ENCODE measurements at regions not wholly inside any gene's neighbourhood (a gene's known extent, or its start where the extent isn't known, plus 50 kb on each side); places are given as distances from the start of the nearest gene placed in this dataset.
"Not testable (repeated sequence)": the region's sequence is repeated elsewhere in the genome, so short reads cannot be mapped to it uniquely, and the experiment has no call there.

GRCh38 chr2:167715932-167716331 is 531.5 kb downstream of the STK39 start:
- intact Hi-C loops (cut with DNase I) = no loop called here
- DNase-seq (ENCODE audit: missing footprints) = no peak
- no peak for ATAC-seq

DNA sequence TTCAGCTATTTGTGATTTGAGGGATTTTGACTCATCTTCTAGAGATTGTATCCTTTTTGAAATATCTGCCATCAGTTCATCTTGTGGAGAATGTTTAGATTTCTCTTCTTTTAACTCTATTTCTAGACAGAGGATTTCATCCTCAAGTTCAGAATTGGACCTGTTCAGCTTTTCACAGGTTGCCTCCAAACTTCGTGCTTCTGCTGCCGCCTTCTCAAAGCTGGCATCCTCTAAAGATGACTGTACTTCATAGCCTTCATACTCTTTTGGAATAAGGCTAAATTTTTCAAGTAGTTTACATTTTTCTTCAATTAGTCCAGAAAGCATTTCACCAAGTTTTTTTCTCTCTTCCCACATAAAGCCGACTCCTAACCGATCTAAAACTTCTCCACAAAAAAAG is 531.9 kb downstream of the STK39 start:
- ATAC-seq; intact Hi-C loops (cut with DNase I); DNase-seq (ENCODE audit: missing footprints): not testable (repeated sequence)

- ATAC-seq (no peak), DNase-seq (ENCODE audit: missing footprints) (no peak)
- intact Hi-C loops (cut with DNase I) = no loop called here
Measured at GRCh38 chr2:167712275-167712674, 535.1 kb downstream of the STK39 start.

DNA sequence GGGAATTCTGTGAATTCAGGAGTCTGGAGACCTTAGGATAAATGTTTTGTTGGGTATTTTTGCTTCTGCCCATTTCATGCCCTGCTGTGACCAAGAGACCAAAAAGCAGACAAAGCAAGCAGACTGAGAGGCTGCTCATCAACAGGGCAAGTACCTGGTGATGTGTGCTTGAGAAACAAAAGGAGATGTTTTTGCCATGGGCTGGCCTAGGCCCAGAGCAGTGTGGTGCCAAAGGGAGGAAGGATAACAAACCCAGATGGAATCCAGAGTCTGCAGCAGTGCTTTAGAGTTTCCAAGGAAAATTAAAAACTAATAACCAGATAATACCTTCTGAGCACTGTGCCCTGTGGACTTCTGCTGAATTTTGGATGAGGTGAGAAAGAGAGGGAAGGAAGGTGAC is 538.4 kb downstream of the STK39 start:
- intact Hi-C loops (cut with DNase I) = no loop called here
- ATAC-seq (no peak), DNase-seq (ENCODE audit: missing footprints) (no peak)

GRCh38 chr2:167706800-167707199 is 540.6 kb downstream of the STK39 start:
- DNase-seq (ENCODE audit: missing footprints) = no peak
- intact Hi-C loops (cut with DNase I) = no loop called here
- no peak for ATAC-seq

GRCh38 chr2:167703441-167703840 is 544.0 kb downstream of the STK39 start:
- no peak for ATAC-seq
- intact Hi-C loops (cut with DNase I) = no loop called here
- no peak for DNase-seq (ENCODE audit: missing footprints)

DNA sequence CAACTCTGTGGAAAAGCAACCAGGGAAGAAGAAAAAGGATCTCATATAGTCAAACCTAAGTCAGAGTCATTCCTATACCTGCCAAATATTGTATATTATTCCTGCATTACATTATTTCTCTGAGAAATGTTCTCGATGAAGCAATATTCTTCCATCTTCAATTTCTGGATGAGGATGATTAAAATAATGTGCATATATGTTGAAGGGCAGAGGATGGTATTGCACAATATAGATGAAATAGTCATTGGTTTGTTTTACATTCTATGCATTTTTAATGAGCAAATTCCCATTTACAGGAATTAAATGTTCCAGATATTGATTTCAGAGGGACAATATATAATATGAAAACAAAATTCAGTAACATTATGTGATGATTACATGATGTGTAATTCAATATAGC is 545.2 kb downstream of the STK39 start:
- intact Hi-C loops (cut with DNase I) = no loop called here
- ATAC-seq (no peak), DNase-seq (ENCODE audit: missing footprints) (no peak)

GRCh38 chr2:167701651-167702050 is 545.7 kb downstream of the STK39 start:
- ATAC-seq = no peak
- intact Hi-C loops (cut with DNase I) = no loop called here
- DNase-seq (ENCODE audit: missing footprints) = no peak

- intact Hi-C loops (cut with DNase I) = no loop called here
- DNase-seq (ENCODE audit: missing footprints) (no peak), ATAC-seq (no peak)
Measured at GRCh38 chr2:167697948-167698347, 549.4 kb downstream of the STK39 start.

GRCh38 chr2:167697194-167697593 is 550.2 kb downstream of the STK39 start:
- DNase-seq (ENCODE audit: missing footprints) (no peak), ATAC-seq (no peak)
- intact Hi-C loops (cut with DNase I) = no loop called here

DNA sequence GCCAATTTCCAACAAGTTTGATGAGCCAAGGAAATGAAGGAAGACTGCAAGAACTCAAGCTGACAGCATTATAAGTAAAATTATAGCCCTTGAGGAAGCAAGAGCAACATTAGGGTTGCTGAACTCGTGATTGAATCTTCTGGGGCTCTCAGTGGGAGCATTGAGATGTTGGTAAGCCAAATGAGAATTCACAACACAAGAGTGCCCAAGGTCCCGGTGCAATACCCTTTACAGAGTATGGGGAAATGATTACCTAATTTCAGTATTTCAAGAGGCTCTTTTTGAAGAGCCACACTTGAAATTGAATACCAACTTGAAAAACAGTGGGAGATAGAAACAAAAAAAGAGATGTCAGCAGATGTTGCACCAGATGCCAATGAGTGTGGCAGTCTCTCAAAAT is 554.5 kb downstream of the STK39 start:
- no peak for DNase-seq (ENCODE audit: missing footprints)
- intact Hi-C loops (cut with DNase I) = no loop called here
- no peak for ATAC-seq

- intact Hi-C loops (cut with DNase I) = no loop called here
- ATAC-seq = no peak
- no peak for DNase-seq (ENCODE audit: missing footprints)
Measured at GRCh38 chr2:167692191-167692590, 555.2 kb downstream of the STK39 start.

- DNase-seq (ENCODE audit: missing footprints) = no peak
- intact Hi-C loops (cut with DNase I) = no loop called here
- ATAC-seq = no peak
Measured at GRCh38 chr2:167689444-167689843, 558.0 kb downstream of the STK39 start.

DNA sequence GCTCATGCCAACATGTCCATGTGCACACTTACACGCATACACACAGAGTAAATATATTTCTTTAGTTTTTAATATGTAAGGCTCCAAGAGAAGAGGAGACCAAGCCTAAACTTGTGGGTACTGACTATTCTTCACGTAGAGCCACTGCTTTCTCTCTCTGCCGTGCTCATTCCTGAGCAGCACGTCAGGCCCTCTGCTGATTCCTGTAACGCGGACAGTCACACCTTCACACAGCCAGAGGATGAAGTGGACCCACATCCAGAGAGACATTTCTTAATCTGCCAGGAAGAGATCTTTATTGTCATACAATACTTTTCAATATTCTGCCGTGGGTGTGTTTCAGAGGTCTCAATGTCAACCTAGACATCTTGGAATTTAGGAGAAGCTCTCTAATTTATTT is 560.7 kb downstream of the STK39 start:
- no peak for DNase-seq (ENCODE audit: missing footprints)
- intact Hi-C loops (cut with DNase I) = no loop called here
- no peak for ATAC-seq

DNA sequence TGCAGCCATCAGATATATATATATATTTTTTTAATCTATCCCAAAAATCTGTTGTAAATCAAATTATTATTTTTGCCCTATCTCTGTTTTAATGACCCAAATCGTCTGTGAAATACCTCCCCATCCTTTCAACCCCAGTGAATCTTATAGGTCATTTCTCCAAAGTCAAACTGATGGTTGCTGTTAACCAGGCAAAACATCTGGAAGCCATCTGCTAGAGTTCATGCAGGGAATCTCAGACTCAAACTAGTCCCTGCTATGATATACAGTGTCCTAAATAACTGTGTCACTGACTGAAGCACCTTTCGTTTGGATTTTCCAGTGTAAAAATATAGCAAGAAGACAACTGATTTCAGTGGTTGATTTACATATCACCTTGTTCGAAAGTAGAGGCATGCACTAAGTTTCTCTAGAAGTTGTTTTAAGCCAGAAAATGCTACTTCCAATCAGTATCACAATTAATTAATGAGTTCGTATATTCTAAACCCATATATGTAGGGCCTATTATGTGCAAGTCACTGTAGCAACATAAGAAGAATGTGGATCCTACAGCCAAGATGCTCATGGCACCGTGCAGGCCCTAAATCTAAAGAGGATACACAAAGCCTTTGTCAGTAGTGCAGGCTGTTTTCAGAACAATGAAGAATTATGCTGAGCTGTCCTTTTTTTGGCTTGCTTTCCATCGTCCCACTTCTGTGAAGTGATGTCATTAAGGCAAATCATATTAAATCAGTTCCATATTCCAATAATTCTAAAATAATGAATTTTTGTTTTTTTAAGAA is 566.0 kb downstream of the STK39 start:
- intact Hi-C loops (cut with DNase I) = no loop called here
- no peak for ATAC-seq
- DNase-seq (ENCODE audit: missing footprints) = no peak

GRCh38 chr2:167678158-167678557 is 569.2 kb downstream of the STK39 start:
- intact Hi-C loops (cut with DNase I) = no loop called here
- DNase-seq (ENCODE audit: missing footprints) = no peak
- ATAC-seq = no peak

GRCh38 chr2:167675906-167676305 is 571.5 kb downstream of the STK39 start:
- intact Hi-C loops (cut with DNase I) = no loop called here
- DNase-seq (ENCODE audit: missing footprints) = no peak
- no peak for ATAC-seq

DNA sequence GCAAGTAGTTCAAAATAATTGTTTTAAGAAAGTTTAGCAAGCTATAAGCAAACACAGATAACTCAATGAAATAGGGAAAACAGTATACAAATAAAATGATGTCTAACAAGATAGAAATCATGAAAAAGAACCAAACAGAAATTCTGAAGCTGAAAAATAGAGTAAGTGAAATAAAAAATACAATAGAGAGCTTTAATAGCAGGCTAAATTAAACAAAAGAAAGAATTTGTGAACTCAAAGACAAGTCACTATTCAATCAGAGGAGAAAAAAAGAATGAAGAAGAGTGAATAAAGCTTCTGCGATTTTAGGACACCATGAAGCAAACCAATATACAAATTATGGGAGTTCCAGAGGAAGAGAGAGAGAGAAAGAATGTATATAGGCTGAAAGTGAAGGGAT is 576.8 kb downstream of the STK39 start:
- DNase-seq (ENCODE audit: missing footprints) (no peak), ATAC-seq (no peak)
- intact Hi-C loops (cut with DNase I) = no loop called here

DNA sequence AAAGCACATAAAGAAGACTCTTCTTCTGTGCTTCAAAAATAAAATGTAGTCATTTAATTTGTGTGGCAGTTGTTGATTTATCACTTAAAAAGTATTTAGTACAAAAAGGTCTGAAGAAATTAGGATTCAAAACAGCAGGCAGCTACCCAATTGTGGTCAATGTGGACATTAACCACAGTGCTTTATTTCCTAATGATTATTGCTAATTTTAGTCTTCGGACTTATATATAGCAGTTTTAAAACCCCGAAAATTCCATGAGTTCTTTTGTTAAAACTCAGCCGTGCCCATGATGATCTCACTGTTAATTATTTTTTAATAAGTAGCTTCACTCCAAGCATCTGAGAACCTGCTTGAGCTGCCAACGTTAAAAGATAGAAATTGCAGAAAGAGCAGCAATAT is 594.3 kb downstream of the STK39 start:
- ATAC-seq (no peak), DNase-seq (ENCODE audit: missing footprints) (no peak)
- intact Hi-C loops (cut with DNase I) = no loop called here

DNA sequence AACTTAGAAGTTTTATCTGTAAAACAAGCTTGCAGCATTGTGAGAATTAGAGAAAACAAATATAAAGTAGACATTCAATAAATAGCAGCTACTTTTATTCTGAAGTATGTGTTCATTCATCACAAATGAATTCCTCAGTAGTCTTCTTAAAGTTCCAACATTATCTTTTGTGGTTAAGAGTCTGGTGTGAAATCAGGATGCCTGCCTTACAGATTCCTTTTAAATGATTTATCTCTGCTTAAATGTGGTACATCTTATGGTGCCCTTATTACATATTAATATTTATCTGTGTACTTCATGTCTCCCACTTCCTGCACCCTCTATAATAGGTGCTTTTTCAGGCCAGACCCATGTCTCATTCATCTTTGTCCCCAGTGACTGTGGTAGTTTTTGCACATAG is 595.0 kb downstream of the STK39 start:
- DNase-seq (ENCODE audit: missing footprints) = no peak
- intact Hi-C loops (cut with DNase I) = no loop called here
- no peak for ATAC-seq
